HL-60 (cell line): ENCODE measurements at regions not wholly inside any gene's neighbourhood (a gene's known extent, or its start where the extent isn't known, plus 50 kb on each side); places are given as distances from the start of the nearest gene placed in this dataset.

Experiments
- CTCF ChIP-seq: IDR thresholded peaks from one replicate; pipeline ENCODE4 v1.5.1; 2011; ENCODE audit warnings: low read length, control low read depth, inconsistent platforms; ENCODE audit not compliant: insufficient read depth
- POLR2AphosphoS5 ChIP-seq: IDR thresholded peaks from 2 replicates; pipeline ENCODE4 v1.6.1; 2012; ENCODE audit warnings: low read depth
- REST ChIP-seq: IDR thresholded peaks from 2 replicates; pipeline ENCODE4 v1.6.1; 2012; ENCODE audit warnings: low read depth; ENCODE audit not compliant: insufficient replicate concordance

DNA sequence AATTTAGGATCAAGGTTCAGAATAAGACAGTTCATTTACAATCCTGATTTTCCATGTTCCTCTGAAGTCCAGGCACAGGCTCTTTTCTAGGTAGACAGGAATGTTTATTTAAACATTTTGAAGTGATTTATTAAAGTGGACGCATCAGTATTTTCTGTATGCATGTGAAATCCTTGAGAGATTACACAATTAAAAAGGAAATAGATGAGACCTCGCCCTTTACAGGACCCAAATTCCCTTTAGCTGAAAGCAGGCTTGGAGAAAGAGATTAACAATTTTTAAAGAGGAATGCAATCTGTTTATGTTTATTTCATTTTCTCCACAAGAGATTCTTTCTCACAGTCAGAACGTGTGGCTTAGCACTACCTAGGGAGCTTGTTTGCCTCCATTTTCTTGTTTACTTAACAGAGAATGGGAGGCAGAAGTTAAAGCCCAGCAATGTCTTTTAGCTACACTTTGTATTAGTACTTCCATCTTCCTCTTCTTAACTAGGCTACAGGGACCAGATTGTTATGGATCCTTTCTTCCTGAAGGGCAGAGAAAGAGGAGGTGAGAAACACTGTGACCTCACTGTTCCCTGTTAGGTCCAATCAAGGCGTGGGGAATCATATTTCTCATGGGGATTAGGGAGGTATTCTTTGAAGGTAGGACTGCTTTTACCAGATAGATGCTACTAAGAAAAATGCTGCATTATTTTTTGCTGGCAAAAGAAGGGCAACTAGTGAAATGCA is 416.0 kb downstream of the SH3GL2 start:
- TF ChIP-seq POLR2AphosphoS5 (no peak), CTCF (no peak), REST (no peak)
